B cell (primary cell): ENCODE measurements at regions not wholly inside any gene's neighbourhood (a gene's known extent, or its start where the extent isn't known, plus 50 kb on each side); places are given as distances from the start of the nearest gene placed in this dataset.

Experiments
- EZH2 ChIP-seq: IDR thresholded peaks from 2 replicates; pipeline ENCODE4 v1.6.1; 2012; ENCODE audit warnings: borderline replicate concordance, low read depth, mild to moderate bottlenecking, moderate library complexity, low read length; ENCODE audit not compliant: insufficient read depth, poor library complexity, severe bottlenecking
- TF ChIP-seq, protein P1 (sequence below): fragments of 200-600 bp; IDR thresholded peaks from one replicate; pipeline ENCODE4 v1.8.0; 2022; ENCODE audit warnings: antibody characterized with exemption, mild to moderate bottlenecking

- no peak for TF ChIP-seq EZH2
- TF ChIP-seq, protein P1, sequence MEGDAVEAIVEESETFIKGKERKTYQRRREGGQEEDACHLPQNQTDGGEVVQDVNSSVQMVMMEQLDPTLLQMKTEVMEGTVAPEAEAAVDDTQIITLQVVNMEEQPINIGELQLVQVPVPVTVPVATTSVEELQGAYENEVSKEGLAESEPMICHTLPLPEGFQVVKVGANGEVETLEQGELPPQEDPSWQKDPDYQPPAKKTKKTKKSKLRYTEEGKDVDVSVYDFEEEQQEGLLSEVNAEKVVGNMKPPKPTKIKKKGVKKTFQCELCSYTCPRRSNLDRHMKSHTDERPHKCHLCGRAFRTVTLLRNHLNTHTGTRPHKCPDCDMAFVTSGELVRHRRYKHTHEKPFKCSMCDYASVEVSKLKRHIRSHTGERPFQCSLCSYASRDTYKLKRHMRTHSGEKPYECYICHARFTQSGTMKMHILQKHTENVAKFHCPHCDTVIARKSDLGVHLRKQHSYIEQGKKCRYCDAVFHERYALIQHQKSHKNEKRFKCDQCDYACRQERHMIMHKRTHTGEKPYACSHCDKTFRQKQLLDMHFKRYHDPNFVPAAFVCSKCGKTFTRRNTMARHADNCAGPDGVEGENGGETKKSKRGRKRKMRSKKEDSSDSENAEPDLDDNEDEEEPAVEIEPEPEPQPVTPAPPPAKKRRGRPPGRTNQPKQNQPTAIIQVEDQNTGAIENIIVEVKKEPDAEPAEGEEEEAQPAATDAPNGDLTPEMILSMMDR = no peak
Measured at GRCh38 chr5:158524070-158524469, 575.6 kb downstream of the EBF1 start.
